ENCODE measurements at regions not wholly inside any gene's neighbourhood (a gene's known extent, or its start where the extent isn't known, plus 50 kb on each side); places are given as distances from the start of the nearest gene placed in this dataset.
"Not testable (repeated sequence)": the region's sequence is repeated elsewhere in the genome, so short reads cannot be mapped to it uniquely, and the experiment has no call there.

- Histone ChIP-seq H3K27ac (ENCODE audit: low read depth, low read length) (no peak overlapping the region), H2BK5ac (ENCODE audit: low read length) (no peak overlapping the region), H2BK15ac (replicated peaks; ENCODE audit: low read depth) (no peak overlapping the region)
These were observed 100.3 kb downstream of the NDFIP1 start for GRCh38 chr5:142208777-142209312.

GRCh38 chr5:142208244-142208643 lies 99.7 kb downstream of the NDFIP1 start:
- not testable (repeated sequence) for H3K23ac ChIP-seq (ENCODE audit: low read length); H2BK120ac ChIP-seq (ENCODE audit: low read depth, low read length); H4K5ac ChIP-seq (ENCODE audit: low read length); H3K4ac ChIP-seq (ENCODE audit: low read depth, low read length); H3K56ac ChIP-seq (ENCODE audit: low read length); H3K9ac ChIP-seq (ENCODE audit: low read length); H3K4me2 ChIP-seq (ENCODE audit: low read length); H3K27me3 ChIP-seq (ENCODE audit: insufficient read depth, low read length, poor library complexity); H2AK5ac ChIP-seq (ENCODE audit: low read length); H3K36me3 ChIP-seq (ENCODE audit: control insufficient read depth, insufficient read depth, low read length); H3K79me1 ChIP-seq (ENCODE audit: low read length); H3K27ac ChIP-seq (ENCODE audit: low read depth, low read length); H3K79me2 ChIP-seq (ENCODE audit: control insufficient read depth, insufficient read depth, low read length); H2BK15ac ChIP-seq (replicated peaks; ENCODE audit: low read depth); H4K8ac ChIP-seq (ENCODE audit: low read depth, low read length); H2BK5ac ChIP-seq (ENCODE audit: low read length); H3K18ac ChIP-seq (ENCODE audit: low read length); H3K4me3 ChIP-seq (ENCODE audit: low read length); H3K4me1 ChIP-seq (ENCODE audit: control insufficient read depth, low read depth, low read length); DNase-seq
- no CpG with 5 or more reads among the region's 7 CpGs for WGBS (ENCODE audit: extremely low coverage, insufficient coverage, low lambda C conversion rate)

More at GRCh38 chr5:142208777-142209312, 100.3 kb downstream of the NDFIP1 start:
- no peak overlapping the region for H3K9ac ChIP-seq (ENCODE audit: low read length)
- H3K27me3 ChIP-seq (ENCODE audit: insufficient read depth, low read length, poor library complexity): no peaks in the 10 kb centered on the region
- H3K4me1 ChIP-seq (ENCODE audit: control insufficient read depth, low read depth, low read length): peaks cover 2% of the 10 kb centered on the region
- H4K5ac ChIP-seq (ENCODE audit: low read length): no peak overlapping the region
- H3K36me3 ChIP-seq (ENCODE audit: control insufficient read depth, insufficient read depth, low read length): no peaks in the 10 kb centered on the region
- no peaks in the 10 kb centered on the region for H3K79me2 ChIP-seq (ENCODE audit: control insufficient read depth, insufficient read depth, low read length)
- no peak overlapping the region for H3K4me3 ChIP-seq (ENCODE audit: low read length)
- H2BK120ac ChIP-seq (ENCODE audit: low read depth, low read length): no peak overlapping the region
- H2AK5ac ChIP-seq (ENCODE audit: low read length): no peak overlapping the region
- no peak overlapping the region for H3K23ac ChIP-seq (ENCODE audit: low read length)
- H3K4me2 ChIP-seq (ENCODE audit: low read length): no peak overlapping the region
- H3K79me1 ChIP-seq (ENCODE audit: low read length): no peaks in the 10 kb centered on the region
- no peak overlapping the region for H3K56ac ChIP-seq (ENCODE audit: low read length)
- H4K8ac ChIP-seq (ENCODE audit: low read depth, low read length): no peak overlapping the region
- DNase-seq: no peak
- no peak overlapping the region for H3K4ac ChIP-seq (ENCODE audit: low read depth, low read length)
- WGBS (ENCODE audit: extremely low coverage, insufficient coverage, low lambda C conversion rate): no CpG with 5 or more reads among the region's 8 CpGs
- no peak overlapping the region for H3K18ac ChIP-seq (ENCODE audit: low read length)

GRCh38 chr5:142206801-142207200 lies 98.2 kb downstream of the NDFIP1 start:
- H3K79me1 ChIP-seq (ENCODE audit: low read length): no peaks in the 10 kb centered on the region
- no peak overlapping the region for H3K56ac ChIP-seq (ENCODE audit: low read length)
- no peak for DNase-seq
- no peak overlapping the region for H4K8ac ChIP-seq (ENCODE audit: low read depth, low read length)
- no peak overlapping the region for H3K4me3 ChIP-seq (ENCODE audit: low read length)
- no peak overlapping the region for H2BK15ac ChIP-seq (replicated peaks; ENCODE audit: low read depth)
- H3K27ac ChIP-seq (ENCODE audit: low read depth, low read length): no peak overlapping the region
- no peak overlapping the region for H2BK120ac ChIP-seq (ENCODE audit: low read depth, low read length)
- H2BK5ac ChIP-seq (ENCODE audit: low read length): no peak overlapping the region
- H4K5ac ChIP-seq (ENCODE audit: low read length): no peak overlapping the region
- H3K36me3 ChIP-seq (ENCODE audit: control insufficient read depth, insufficient read depth, low read length): no peaks in the 10 kb centered on the region
- H3K4me1 ChIP-seq (ENCODE audit: control insufficient read depth, low read depth, low read length): peaks cover 2% of the 10 kb centered on the region
- no peak overlapping the region for H3K18ac ChIP-seq (ENCODE audit: low read length)
- WGBS (ENCODE audit: extremely low coverage, insufficient coverage, low lambda C conversion rate): no CpG with 5 or more reads among the region's 2 CpGs
- no peaks in the 10 kb centered on the region for H3K27me3 ChIP-seq (ENCODE audit: insufficient read depth, low read length, poor library complexity)
- no peak overlapping the region for H3K23ac ChIP-seq (ENCODE audit: low read length)
- no peak overlapping the region for H3K9ac ChIP-seq (ENCODE audit: low read length)
- no peak overlapping the region for H2AK5ac ChIP-seq (ENCODE audit: low read length)
- no peak overlapping the region for H3K4ac ChIP-seq (ENCODE audit: low read depth, low read length)
- no peak overlapping the region for H3K4me2 ChIP-seq (ENCODE audit: low read length)
- H3K79me2 ChIP-seq (ENCODE audit: control insufficient read depth, insufficient read depth, low read length): no peaks in the 10 kb centered on the region

GRCh38 chr5:142204219-142204618 lies 95.6 kb downstream of the NDFIP1 start:
- H3K79me2 ChIP-seq (ENCODE audit: control insufficient read depth, insufficient read depth, low read length): no peaks in the 10 kb centered on the region
- no peak overlapping the region for H4K8ac ChIP-seq (ENCODE audit: low read depth, low read length)
- H2AK5ac ChIP-seq (ENCODE audit: low read length): no peak overlapping the region
- no peak overlapping the region for H3K4me3 ChIP-seq (ENCODE audit: low read length)
- no peak overlapping the region for H3K4ac ChIP-seq (ENCODE audit: low read depth, low read length)
- H3K79me1 ChIP-seq (ENCODE audit: low read length): no peaks in the 10 kb centered on the region
- no peak overlapping the region for H3K27ac ChIP-seq (ENCODE audit: low read depth, low read length)
- no peak overlapping the region for H2BK15ac ChIP-seq (replicated peaks; ENCODE audit: low read depth)
- H3K4me1 ChIP-seq (ENCODE audit: control insufficient read depth, low read depth, low read length): peaks cover 2% of the 10 kb centered on the region
- no peaks in the 10 kb centered on the region for H3K27me3 ChIP-seq (ENCODE audit: insufficient read depth, low read length, poor library complexity)
- DNase-seq: no peak
- WGBS (ENCODE audit: extremely low coverage, insufficient coverage, low lambda C conversion rate): no CpG with 5 or more reads among the region's 4 CpGs
- no peak overlapping the region for H3K18ac ChIP-seq (ENCODE audit: low read length)
- H3K4me2 ChIP-seq (ENCODE audit: low read length): no peak overlapping the region
- no peaks in the 10 kb centered on the region for H3K36me3 ChIP-seq (ENCODE audit: control insufficient read depth, insufficient read depth, low read length)
- no peak overlapping the region for H3K23ac ChIP-seq (ENCODE audit: low read length)
- no peak overlapping the region for H3K56ac ChIP-seq (ENCODE audit: low read length)
- no peak overlapping the region for H3K9ac ChIP-seq (ENCODE audit: low read length)
- H2BK5ac ChIP-seq (ENCODE audit: low read length): no peak overlapping the region
- H2BK120ac ChIP-seq (ENCODE audit: low read depth, low read length): no peak overlapping the region
- H4K5ac ChIP-seq (ENCODE audit: low read length): no peak overlapping the region
